A549 (cell line): ENCODE measurements at regions not wholly inside any gene's neighbourhood (a gene's known extent, or its start where the extent isn't known, plus 50 kb on each side); places are given as distances from the start of the nearest gene placed in this dataset.

Source experiments
- ATAC-seq, 2 experiments: fragments of 200-7000 bp in 1 of 2; fragments of >200 bp in 1 of 2; cut with Nextera tagmentation in 1 of 2; cut with Tn5 transposase in 1 of 2; 3 replicates each; pipeline versions ENCODE4 v1.8.0 to v1.9.1; 2018 to 2020; ENCODE audit warnings: mild to moderate bottlenecking in 1 of 2, moderate library complexity in 1 of 2
- CTCF ChIA-PET: fragments of 300-600 bp; sonication (Branson Sonifier 250); formaldehyde crosslinking; extraction: SDS; loops from one replicate; lab custom pipeline; 2021; ENCODE audit warnings: antibody characterized with exemption, inconsistent platforms; lab: Yijun Ruan, JAX
- POLR2A ChIA-PET: fragments of 350-600 bp; formaldehyde crosslinking; extraction: SDS; loops from one replicate; lab custom pipeline; 2021; ENCODE audit warnings: antibody characterized with exemption, inconsistent platforms; lab: Yijun Ruan, JAX
- DNase-seq, 2 experiments: peaks; one replicate each; pipeline versions ENCODE4 v3.0.0 to v3.0.0-alpha.2; 2011 to 2016; ENCODE audit warnings: low read depth in 1 of 2, low spot score in 1 of 2
- FAIRE-seq: peaks from 2 replicates; lab custom pipeline; 2011; peaks lifted over from hg19 to GRCh38; lab: Jason Lieb, UNC
- H3K27ac ChIP-seq, 2 experiments: fragments of >200 bp; sonication (Bioruptor Twin); formaldehyde crosslinking; 3 replicates each; pipeline ENCODE4 v1.5.1; 2016 to 2017
- H3K4me1 ChIP-seq: fragments of >200 bp; sonication (Bioruptor Twin); formaldehyde crosslinking; 3 replicates; pipeline ENCODE4 v1.6.1; 2016
- H3K4me2 ChIP-seq: fragments of >200 bp; sonication (Bioruptor Twin); formaldehyde crosslinking; 3 replicates; pipeline ENCODE4 v1.6.1; 2016
- H3K4me3 ChIP-seq: fragments of >200 bp; sonication (Bioruptor Twin); formaldehyde crosslinking; 3 replicates; pipeline ENCODE4 v1.5.1; 2016
- H3K9me3 ChIP-seq: fragments of >200 bp; sonication (Bioruptor Twin); formaldehyde crosslinking; 3 replicates; pipeline ENCODE4 v1.6.1; 2016
- CEBPB ChIP-seq, 2 experiments: fragments of >200 bp in 1 of 2; sonication (Bioruptor Twin) in 1 of 2; formaldehyde crosslinking in 1 of 2; IDR thresholded peaks; 2 replicates each; pipeline ENCODE4 v1.6.1; 2012 to 2016
- EHF ChIP-seq: fragments of 250-450 bp; sonication (Bioruptor Pico); IDR thresholded peaks from 2 replicates; pipeline ENCODE4 v1.5.0; 2020; ENCODE audit warnings: mild to moderate bottlenecking
- EHMT2 ChIP-seq: fragments of 200-600 bp; sonication (generic); IDR thresholded peaks from 2 replicates; pipeline ENCODE4 v1.6.1; 2016; ENCODE audit warnings: antibody characterized with exemption, low read depth, mild to moderate bottlenecking, moderate library complexity
- EP300 ChIP-seq, 2 experiments: fragments of >200 bp; sonication (Bioruptor Twin); formaldehyde crosslinking; IDR thresholded peaks; 2 replicates in 1 of 2; 3 replicates in 1 of 2; pipeline ENCODE4 v1.6.1; 2016 to 2017
- ESRRA ChIP-seq: fragments of 150-350 bp; IDR thresholded peaks from 2 replicates; pipeline ENCODE4 v1.6.1; 2014; ENCODE audit warnings: mild to moderate bottlenecking, low read length, borderline replicate concordance
- HEYL ChIP-seq: fragments of 250-450 bp; sonication (Bioruptor Pico); IDR thresholded peaks from 2 replicates; pipeline ENCODE4 v1.8.0; 2021; ENCODE audit warnings: mild to moderate bottlenecking, moderate library complexity
- HOXA7 ChIP-seq: fragments of 250-450 bp; sonication (Bioruptor Pico); IDR thresholded peaks from 2 replicates; pipeline ENCODE4 v1.5.0; 2020; ENCODE audit warnings: mild to moderate bottlenecking, moderate library complexity
- HOXB13 ChIP-seq: fragments of 250-450 bp; sonication (Bioruptor Pico); IDR thresholded peaks from 2 replicates; pipeline ENCODE4 v1.5.0; 2020; ENCODE audit warnings: low read depth, mild to moderate bottlenecking, moderate library complexity
- MYC ChIP-seq: IDR thresholded peaks from 2 replicates; pipeline ENCODE4 v1.6.1; 2012; ENCODE audit warnings: mild to moderate bottlenecking, inconsistent platforms, low read length, improper control_type of control experiment, borderline replicate concordance
- NFE2L2 ChIP-seq: fragments of 150-350 bp; conservative IDR thresholded peaks from 2 replicates; pipeline ENCODE4 v1.6.1; 2014; ENCODE audit warnings: low read length
- NR3C1 ChIP-seq: fragments of >200 bp; sonication (Bioruptor Twin); formaldehyde crosslinking; IDR thresholded peaks from 3 replicates; pipeline ENCODE4 v1.6.1; 2017
- POLR2A ChIP-seq: IDR thresholded peaks from 2 replicates; pipeline ENCODE4 v1.6.1; 2012; ENCODE audit warnings: mild to moderate bottlenecking, low read length
- RNF2 ChIP-seq: fragments of 200-600 bp; sonication (generic); IDR thresholded peaks from 2 replicates; pipeline ENCODE4 v1.6.1; 2016; ENCODE audit warnings: low read depth, mild to moderate bottlenecking, antibody characterized with exemption, moderate library complexity, borderline replicate concordance
- SMC3 ChIP-seq: fragments of >200 bp; sonication (Bioruptor Twin); formaldehyde crosslinking; IDR thresholded peaks from 3 replicates; pipeline ENCODE4 v1.6.1; 2018; ENCODE audit warnings: inconsistent platforms
- ZFP36 ChIP-seq: fragments of 450-650 bp; IDR thresholded peaks from 2 replicates; pipeline ENCODE4 v1.6.1; 2014; ENCODE audit warnings: borderline replicate concordance; ENCODE audit not compliant: partially characterized antibody
- WGBS: methylation state at CpG from one replicate; pipeline ENCODE4 v1.1.6; 2017; ENCODE audit errors: missing lambda C conversion rate; 5-methylcytosine and 5-hydroxymethylcytosine counted together
- TF ChIP-seq, protein P1 (sequence below): fragments of 200-600 bp; sonication (generic); IDR thresholded peaks from 2 replicates; pipeline ENCODE4 v1.6.1; 2016; ENCODE audit warnings: antibody characterized with exemption, mild to moderate bottlenecking, moderate library complexity
- TF ChIP-seq, protein P2 (sequence below): fragments of >200 bp; sonication (Bioruptor Twin); formaldehyde crosslinking; IDR thresholded peaks from 2 replicates; pipeline ENCODE4 v1.6.1; 2016
- TF ChIP-seq, protein P3 (sequence below): fragments of 250-450 bp; sonication (Bioruptor Pico); IDR thresholded peaks from 2 replicates; pipeline ENCODE4 v1.5.0; 2021; ENCODE audit warnings: mild to moderate bottlenecking, moderate library complexity, borderline replicate concordance

GRCh38 chr2:2797797-2798196 is 466.7 kb upstream of the MYT1L start (continued):
- TF ChIP-seq MYC (no peak), NFE2L2 (no peak)

DNA sequence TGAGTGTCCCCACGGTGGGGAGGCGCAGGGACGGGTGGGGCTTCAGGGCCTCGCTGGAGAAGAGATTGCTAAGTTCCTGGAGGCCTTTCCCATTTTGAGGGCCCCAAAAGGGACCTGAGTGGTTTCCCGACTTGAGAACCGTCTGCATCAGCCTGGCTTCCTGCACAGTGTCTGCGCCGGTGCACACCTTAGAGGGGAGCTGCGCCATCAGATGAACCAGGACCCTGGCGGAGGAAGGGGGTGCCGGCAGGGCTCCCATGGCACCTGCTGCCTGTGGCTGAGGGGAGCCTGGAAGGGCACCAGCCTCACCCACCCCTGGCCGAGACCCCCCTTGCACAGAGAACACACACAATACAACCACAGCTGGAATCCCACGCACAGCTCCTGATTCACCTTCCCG is 465.1 kb upstream of the MYT1L start:
- DNase-seq, result no peak
- 48% methylated on average over 13 of the region's 14 CpGs for WGBS
- no peak; a peak in 1 of 6 replicates for ATAC-seq
- H3K4me3 ChIP-seq, result no peak overlapping the region
- no peak overlapping the region for H3K4me2 ChIP-seq
- no peak overlapping the region for H3K27ac ChIP-seq
- no peak for TF ChIP-seq ESRRA
- TF ChIP-seq MYC, result no peak
- TF ChIP-seq, protein P1, sequence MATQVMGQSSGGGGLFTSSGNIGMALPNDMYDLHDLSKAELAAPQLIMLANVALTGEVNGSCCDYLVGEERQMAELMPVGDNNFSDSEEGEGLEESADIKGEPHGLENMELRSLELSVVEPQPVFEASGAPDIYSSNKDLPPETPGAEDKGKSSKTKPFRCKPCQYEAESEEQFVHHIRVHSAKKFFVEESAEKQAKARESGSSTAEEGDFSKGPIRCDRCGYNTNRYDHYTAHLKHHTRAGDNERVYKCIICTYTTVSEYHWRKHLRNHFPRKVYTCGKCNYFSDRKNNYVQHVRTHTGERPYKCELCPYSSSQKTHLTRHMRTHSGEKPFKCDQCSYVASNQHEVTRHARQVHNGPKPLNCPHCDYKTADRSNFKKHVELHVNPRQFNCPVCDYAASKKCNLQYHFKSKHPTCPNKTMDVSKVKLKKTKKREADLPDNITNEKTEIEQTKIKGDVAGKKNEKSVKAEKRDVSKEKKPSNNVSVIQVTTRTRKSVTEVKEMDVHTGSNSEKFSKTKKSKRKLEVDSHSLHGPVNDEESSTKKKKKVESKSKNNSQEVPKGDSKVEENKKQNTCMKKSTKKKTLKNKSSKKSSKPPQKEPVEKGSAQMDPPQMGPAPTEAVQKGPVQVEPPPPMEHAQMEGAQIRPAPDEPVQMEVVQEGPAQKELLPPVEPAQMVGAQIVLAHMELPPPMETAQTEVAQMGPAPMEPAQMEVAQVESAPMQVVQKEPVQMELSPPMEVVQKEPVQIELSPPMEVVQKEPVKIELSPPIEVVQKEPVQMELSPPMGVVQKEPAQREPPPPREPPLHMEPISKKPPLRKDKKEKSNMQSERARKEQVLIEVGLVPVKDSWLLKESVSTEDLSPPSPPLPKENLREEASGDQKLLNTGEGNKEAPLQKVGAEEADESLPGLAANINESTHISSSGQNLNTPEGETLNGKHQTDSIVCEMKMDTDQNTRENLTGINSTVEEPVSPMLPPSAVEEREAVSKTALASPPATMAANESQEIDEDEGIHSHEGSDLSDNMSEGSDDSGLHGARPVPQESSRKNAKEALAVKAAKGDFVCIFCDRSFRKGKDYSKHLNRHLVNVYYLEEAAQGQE, result no peak
- no peak for TF ChIP-seq EHF (CRISPR knock-in tag)
- TF ChIP-seq HEYL (CRISPR knock-in tag), result no peak
- no peak for TF ChIP-seq EP300 (IDR thresholded peaks at IDR 0.05)
- TF ChIP-seq NR3C1, result no peak
- TF ChIP-seq HOXA7 (CRISPR knock-in tag), result no peak
- TF ChIP-seq NFE2L2, result no peak
- no peak for TF ChIP-seq ZFP36
- no peak for TF ChIP-seq CEBPB (IDR thresholded peaks at IDR 0.05)
- no peak for TF ChIP-seq HOXB13 (CRISPR knock-in tag)
- ChIA-PET POLR2A (no interaction called here), CTCF (no interaction called here)
- H3K4me1 ChIP-seq, result no peaks in the 10 kb centered on the region
- no peaks in the 10 kb centered on the region for H3K9me3 ChIP-seq
- no peak for FAIRE-seq

DNA sequence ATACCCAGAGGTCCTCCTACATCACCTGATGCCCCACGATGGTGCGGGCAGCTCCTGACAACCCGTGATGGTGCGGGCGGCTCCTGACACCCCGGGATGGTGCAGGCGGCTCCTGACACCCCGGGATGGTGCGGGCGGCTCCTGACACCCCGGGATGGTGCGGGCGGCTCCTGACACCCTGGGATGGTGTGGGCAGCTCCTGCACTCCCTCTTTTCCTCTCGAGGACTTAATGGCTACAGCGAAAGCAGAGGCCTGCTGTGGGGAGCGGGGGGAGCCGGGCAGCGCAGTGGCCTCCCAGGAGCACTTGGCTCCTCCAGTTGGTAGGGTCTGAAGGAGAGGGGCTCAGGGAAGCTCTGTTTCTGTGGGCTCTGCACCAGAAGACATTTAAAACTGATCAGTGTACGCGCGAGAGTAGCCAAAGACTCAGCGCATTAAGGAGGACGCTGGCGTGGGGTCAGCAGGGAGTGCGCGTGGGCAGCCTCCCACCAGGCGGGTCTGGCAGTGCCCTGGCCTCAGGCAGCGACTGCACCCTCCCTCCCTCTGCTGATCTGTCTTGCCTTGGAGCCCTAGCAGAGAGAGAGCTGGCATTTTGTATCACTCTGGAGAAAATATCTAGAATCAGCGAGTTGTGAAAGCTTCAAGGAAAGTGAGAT is 464.5 kb upstream of the MYT1L start:
- Histone ChIP-seq H3K4me1 (no peaks in the 10 kb centered on the region), H3K4me3 (no peak overlapping the region), H3K4me2 (no peak overlapping the region), H3K9me3 (no peaks in the 10 kb centered on the region), H3K27ac (no peak overlapping the region)
- ChIA-PET CTCF (no interaction called here), POLR2A (no interaction called here)
- TF ChIP-seq, protein P2, sequence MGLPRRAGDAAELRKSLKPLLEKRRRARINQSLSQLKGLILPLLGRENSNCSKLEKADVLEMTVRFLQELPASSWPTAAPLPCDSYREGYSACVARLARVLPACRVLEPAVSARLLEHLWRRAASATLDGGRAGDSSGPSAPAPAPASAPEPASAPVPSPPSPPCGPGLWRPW, result no peak
- no peak for TF ChIP-seq POLR2A
- TF ChIP-seq SMC3, result no peak
- TF ChIP-seq EHMT2, result no peak
- no peak for TF ChIP-seq RNF2
- TF ChIP-seq, protein P3, sequence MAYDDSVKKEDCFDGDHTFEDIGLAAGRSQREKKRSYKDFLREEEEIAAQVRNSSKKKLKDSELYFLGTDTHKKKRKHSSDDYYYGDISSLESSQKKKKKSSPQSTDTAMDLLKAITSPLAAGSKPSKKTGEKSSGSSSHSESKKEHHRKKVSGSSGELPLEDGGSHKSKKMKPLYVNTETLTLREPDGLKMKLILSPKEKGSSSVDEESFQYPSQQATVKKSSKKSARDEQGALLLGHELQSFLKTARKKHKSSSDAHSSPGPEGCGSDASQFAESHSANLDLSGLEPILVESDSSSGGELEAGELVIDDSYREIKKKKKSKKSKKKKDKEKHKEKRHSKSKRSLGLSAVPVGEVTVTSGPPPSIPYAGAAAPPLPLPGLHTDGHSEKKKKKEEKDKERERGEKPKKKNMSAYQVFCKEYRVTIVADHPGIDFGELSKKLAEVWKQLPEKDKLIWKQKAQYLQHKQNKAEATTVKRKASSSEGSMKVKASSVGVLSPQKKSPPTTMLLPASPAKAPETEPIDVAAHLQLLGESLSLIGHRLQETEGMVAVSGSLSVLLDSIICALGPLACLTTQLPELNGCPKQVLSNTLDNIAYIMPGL (CRISPR knock-in tag), result no peak
- no peak for FAIRE-seq
- DNase-seq, result no peak
- ATAC-seq, result peak in 1 of 2 experiments; percentile 15; a peak in 1 of 6 replicates
- WGBS, result 43% methylated on average over 20 of the region's 29 CpGs
